Activated CD8-positive, alpha-beta T cell treated with anti-CD3 and anti-CD28 coated beads for 36 hours (primary cell): ENCODE measurements at regions not wholly inside any gene's neighbourhood (a gene's known extent, or its start where the extent isn't known, plus 50 kb on each side); places are given as distances from the start of the nearest gene placed in this dataset.
"Not testable (repeated sequence)": the region's sequence is repeated elsewhere in the genome, so short reads cannot be mapped to it uniquely, and the experiment has no call there.

ENCODE experiments used
- ATAC-seq: fragments of 200-7000 bp; cut with Tn5 transposase; one replicate; pipeline ENCODE4 v1.10.0; 2021; ENCODE audit warnings: mild to moderate bottlenecking, moderate library complexity
- CTCF ChIA-PET: fragments of 350-600 bp; sonication (Branson Sonifier 250); formaldehyde crosslinking; loops from one replicate; lab custom pipeline; 2021; ENCODE audit warnings: antibody characterized with exemption; lab: Charles Lee
- POLR2A ChIA-PET: fragments of 350-600 bp; sonication (Branson Sonifier 250); formaldehyde crosslinking; loops from one replicate; lab custom pipeline; 2021; ENCODE audit warnings: antibody characterized with exemption; lab: Charles Lee
- DNase-seq: peaks from one replicate; pipeline ENCODE4 v3.0.0-alpha.2; 2020
- H3K27ac Mint-ChIP-seq: one replicate; pipeline ENCODE4 v1.8.0; 2021; ENCODE audit warnings: mild to moderate bottlenecking, mixed read lengths
- H3K27me3 Mint-ChIP-seq: one replicate; pipeline ENCODE4 v1.8.0; 2021; ENCODE audit warnings: mixed read lengths
- H3K36me3 Mint-ChIP-seq: one replicate; pipeline ENCODE4 v1.8.0; 2021; ENCODE audit warnings: low read depth, mixed read lengths
- H3K4me1 Mint-ChIP-seq: one replicate; pipeline ENCODE4 v1.8.0; 2021; ENCODE audit warnings: low read depth, mixed read lengths
- H3K4me3 Mint-ChIP-seq: one replicate; pipeline ENCODE4 v1.8.0; 2021; ENCODE audit warnings: mild to moderate bottlenecking, moderate library complexity, mixed read lengths
- H3K9me3 Mint-ChIP-seq: one replicate; pipeline ENCODE4 v1.8.0; 2021; ENCODE audit warnings: mixed read lengths
- CTCF ChIP-seq: fragments of 200-600 bp; IDR thresholded peaks from one replicate; pipeline ENCODE4 v1.8.0; 2022; ENCODE audit warnings: antibody characterized with exemption, mild to moderate bottlenecking
- intact Hi-C: fragments of 100-400 bp; cut with micrococcal nuclease; formaldehyde crosslinking; loops from one replicate; pipeline ENCODE4 v1.10.0; 2022

GRCh38 chr14:21825845-21826244 lies 152.2 kb upstream of the OR4E1 start:
- TF ChIP-seq CTCF, result no peak
- Mint-ChIP-seq H3K27ac (no peak overlapping the region), H3K36me3 (no peaks in the 10 kb centered on the region), H3K9me3 (no peaks in the 10 kb centered on the region), H3K4me1 (peaks cover 4% of the 10 kb centered on the region), H3K27me3 (peaks cover 20% of the 10 kb centered on the region), H3K4me3 (peak overlapping the region; percentile 61)
- ChIA-PET CTCF (interaction anchor here (0.7 to 2.3 kb wide), 5 partner anchors 9 to 77 kb away, joined by 4 to 11 read pairs (median 6); no protein-coding TSS in a partner anchor), POLR2A (no interaction called here)
- intact Hi-C loops, result no loop called here
- no peak for ATAC-seq
- no peak for DNase-seq

DNA sequence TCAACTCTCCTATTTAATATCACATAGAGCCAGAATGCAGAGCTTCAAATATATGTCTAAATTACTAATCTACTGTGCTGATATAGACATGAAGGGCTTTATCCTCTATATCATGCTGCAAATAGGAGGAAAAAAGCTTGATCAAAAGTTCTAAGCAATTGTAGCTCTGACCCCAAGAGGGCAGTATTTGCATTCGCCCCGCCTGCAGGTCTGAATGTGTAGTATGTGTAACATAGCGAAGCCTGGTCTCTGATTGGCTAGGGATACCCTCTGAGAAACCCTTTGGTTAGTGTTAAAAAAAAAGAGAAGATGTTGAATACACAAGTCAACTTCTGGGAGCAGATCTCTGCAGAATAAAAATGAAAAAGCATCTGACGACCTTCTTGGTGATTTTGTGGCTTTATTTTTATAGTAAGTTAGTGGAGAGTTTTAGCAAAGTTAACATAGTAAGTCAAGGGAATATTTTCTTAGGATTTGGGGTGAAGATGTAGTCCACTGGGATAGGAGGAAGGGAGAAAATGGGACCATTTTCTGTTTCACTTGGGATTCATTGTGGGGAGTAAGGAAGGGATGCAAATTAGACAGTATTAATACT lies 151.6 kb upstream of the OR4E1 start:
- Mint-ChIP-seq H3K27me3 (peaks cover 26% of the 10 kb centered on the region), H3K4me1 (peaks cover 4% of the 10 kb centered on the region), H3K9me3 (no peaks in the 10 kb centered on the region), H3K27ac (no peak overlapping the region), H3K36me3 (no peaks in the 10 kb centered on the region), H3K4me3 (peak overlapping the region; percentile 61)
- peak; percentile 73 for TF ChIP-seq CTCF
- ChIA-PET POLR2A (no interaction called here), CTCF (interaction anchor here (0.6 to 2.3 kb wide), 28 partner anchors 9 to 1060 kb away, joined by 3 to 11 read pairs (median 4); no protein-coding TSS in a partner anchor)
- DNase-seq (peak; percentile 64), ATAC-seq (peak; percentile 99)
- intact Hi-C loops, result no loop called here

DNA sequence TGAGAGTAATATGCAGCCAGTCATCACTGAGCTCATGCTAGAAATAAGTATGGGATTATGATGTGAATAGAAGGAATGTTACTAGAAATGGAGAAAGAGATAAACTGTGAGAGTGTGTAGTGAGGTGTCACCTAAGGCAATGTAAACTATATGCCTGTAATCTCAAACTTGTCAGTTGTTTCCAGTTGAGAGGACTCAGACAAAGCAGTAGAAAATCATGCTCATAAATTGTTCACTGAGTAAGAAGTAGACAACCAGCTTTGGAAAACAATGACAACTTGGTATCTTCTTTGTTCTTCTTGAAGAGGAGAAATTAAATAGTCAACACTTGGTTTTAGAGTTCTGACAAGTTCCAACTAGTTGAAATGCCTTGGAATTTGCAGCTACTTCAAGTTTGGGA lies 148.5 kb upstream of the OR4E1 start:
- H3K9me3 Mint-ChIP-seq, result peaks cover 3% of the 10 kb centered on the region
- no peak overlapping the region for H3K4me3 Mint-ChIP-seq
- ChIA-PET POLR2A (no interaction called here), CTCF (interaction anchor here (1.0 to 1.1 kb wide), 4 partner anchors 18 to 74 kb away, joined by 3 to 6 read pairs (median 3); no protein-coding TSS in a partner anchor)
- H3K27me3 Mint-ChIP-seq, result peaks cover 23% of the 10 kb centered on the region
- no peak for ATAC-seq
- no peak overlapping the region for H3K27ac Mint-ChIP-seq
- peaks cover 4% of the 10 kb centered on the region for H3K4me1 Mint-ChIP-seq
- no peak for DNase-seq
- intact Hi-C loops, result no loop called here
- TF ChIP-seq CTCF, result no peak
- H3K36me3 Mint-ChIP-seq, result no peaks in the 10 kb centered on the region

DNA sequence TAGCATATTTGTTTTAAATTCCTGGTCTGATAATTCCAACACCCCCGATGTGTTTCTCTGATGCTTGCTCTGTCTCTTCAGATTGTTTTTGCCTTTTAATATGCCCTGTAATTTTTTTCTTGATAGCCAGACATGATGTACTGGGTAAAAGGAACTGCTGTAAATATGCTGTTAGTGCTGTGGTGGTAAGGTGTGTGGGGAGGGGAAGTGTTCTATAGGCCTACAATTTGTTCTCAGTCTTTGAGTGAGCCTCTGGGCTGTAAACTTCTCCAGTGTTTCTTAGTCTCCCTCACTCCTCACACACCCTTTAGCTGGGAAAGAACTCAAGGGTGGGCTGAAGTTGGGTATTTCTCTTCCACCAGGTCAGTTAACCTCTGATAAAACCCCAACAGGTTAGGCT lies 147.0 kb upstream of the OR4E1 start:
- no peak for ATAC-seq
- POLR2A ChIA-PET, result interaction anchor here (0.6 kb wide), 1 partner anchor 28 kb away, joined by 3 read pairs; no protein-coding TSS in a partner anchor
- no peak for DNase-seq

DNA sequence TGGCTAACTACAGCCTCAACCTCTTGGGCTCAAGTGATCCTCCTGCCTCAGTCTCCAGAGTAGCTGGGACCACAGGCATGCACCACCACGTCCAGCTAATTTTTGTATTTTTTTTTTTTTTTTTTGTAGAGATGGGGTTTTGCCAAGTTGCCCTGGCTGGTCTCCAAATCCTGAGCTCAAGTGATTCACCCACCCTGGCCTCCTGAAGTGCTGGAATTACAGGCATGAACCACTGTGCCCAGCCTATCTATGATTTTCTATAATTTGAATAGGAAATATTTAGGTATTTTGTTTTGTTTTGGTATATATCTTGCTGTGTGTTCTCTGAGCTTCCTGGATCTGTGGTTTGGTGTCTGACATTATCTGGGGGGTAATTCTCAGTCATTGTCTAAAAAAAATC lies 146.3 kb upstream of the OR4E1 start:
- H3K36me3 Mint-ChIP-seq, POLR2A ChIA-PET, H3K27ac Mint-ChIP-seq, H3K9me3 Mint-ChIP-seq, ATAC-seq, H3K4me3 Mint-ChIP-seq, intact Hi-C loops, DNase-seq, H3K4me1 Mint-ChIP-seq: not testable (repeated sequence)
- CTCF ChIA-PET, result interaction anchor here (0.6 to 3.1 kb wide), 5 partner anchors 9 to 51 kb away, joined by 3 to 10 read pairs (median 4); no protein-coding TSS in a partner anchor
- peaks cover 13% of the 10 kb centered on the region for H3K27me3 Mint-ChIP-seq

More for the DNA sequence above, 147.0 kb upstream of the OR4E1 start:
- H3K4me1 Mint-ChIP-seq, result peaks cover 4% of the 10 kb centered on the region
- intact Hi-C loops, result no loop called here
- peaks cover 17% of the 10 kb centered on the region for H3K27me3 Mint-ChIP-seq
- peaks cover 9% of the 10 kb centered on the region for H3K9me3 Mint-ChIP-seq
- CTCF ChIA-PET, result interaction anchor here (0.6 to 2.2 kb wide), 4 partner anchors 8 to 52 kb away, joined by 3 to 7 read pairs (median 4); no protein-coding TSS in a partner anchor
- TF ChIP-seq CTCF, result no peak
- no peak overlapping the region for H3K4me3 Mint-ChIP-seq
- peak overlapping the region; percentile 16 for H3K27ac Mint-ChIP-seq
- H3K36me3 Mint-ChIP-seq, result no peaks in the 10 kb centered on the region

- peaks cover 12% of the 10 kb centered on the region for H3K9me3 Mint-ChIP-seq
- H3K4me3 Mint-ChIP-seq, POLR2A ChIA-PET, H3K27me3 Mint-ChIP-seq, H3K27ac Mint-ChIP-seq, intact Hi-C loops, DNase-seq, H3K36me3 Mint-ChIP-seq, H3K4me1 Mint-ChIP-seq, ATAC-seq: not testable (repeated sequence)
- CTCF ChIA-PET, result interaction anchor here (1.1 to 3.1 kb wide), 3 partner anchors 8 to 49 kb away, joined by 3 to 10 read pairs (median 4); no protein-coding TSS in a partner anchor
These were observed 143.4 kb upstream of the OR4E1 start for GRCh38 chr14:21817010-21817409.
